ENCODE measurements at regions not wholly inside any gene's neighbourhood (a gene's known extent, or its start where the extent isn't known, plus 50 kb on each side); places are given as distances from the start of the nearest gene placed in this dataset.

DNA sequence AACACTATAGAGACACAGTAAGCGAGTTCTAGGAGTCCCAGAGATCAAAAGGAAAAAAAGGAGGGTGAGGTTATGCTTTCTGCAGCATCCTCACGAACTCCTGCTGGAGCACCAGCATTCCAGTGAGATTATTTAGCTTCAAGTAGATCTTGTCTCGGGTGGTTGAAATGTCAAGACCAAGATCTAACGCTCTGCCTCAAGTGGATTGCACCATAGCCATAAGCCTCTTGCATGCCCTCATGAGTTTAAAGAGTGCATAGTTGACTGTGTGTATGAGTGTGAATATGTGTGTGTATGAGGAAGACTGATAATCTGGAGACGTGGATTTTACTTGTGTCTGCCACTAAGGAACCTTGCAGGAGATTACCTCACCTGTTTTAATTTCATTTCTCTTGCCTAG is 335.3 kb upstream of the ADAMTSL1 start:
- Histone ChIP-seq H3K36me3 (ENCODE audit: insufficient read depth, low read length) (no peaks in the 10 kb centered on the region), H3K27me3 (ENCODE audit: insufficient read depth, low read length) (peaks cover 48% of the 10 kb centered on the region), H3K4me3 (ENCODE audit: low read depth, low read length) (no peak overlapping the region), H3K79me2 (ENCODE audit: control insufficient read depth, insufficient read depth, low read length, unreplicated experiment) (no peaks in the 10 kb centered on the region), H3K27ac (ENCODE audit: low read depth, low read length) (no peak overlapping the region), H2AFZ (ENCODE audit: low read length, unreplicated experiment) (no peak overlapping the region), H3K4me1 (ENCODE audit: control insufficient read depth, insufficient read depth, low read length, unreplicated experiment) (no peaks in the 10 kb centered on the region)

GRCh38 chr9:18141681-18142080 is 332.3 kb upstream of the ADAMTSL1 start:
- Histone ChIP-seq H2AFZ (ENCODE audit: low read length, unreplicated experiment) (no peak overlapping the region), H3K79me2 (ENCODE audit: control insufficient read depth, insufficient read depth, low read length, unreplicated experiment) (no peaks in the 10 kb centered on the region), H3K4me3 (ENCODE audit: low read depth, low read length) (no peak overlapping the region), H3K27me3 (ENCODE audit: insufficient read depth, low read length) (peaks cover 72% of the 10 kb centered on the region), H3K36me3 (ENCODE audit: insufficient read depth, low read length) (no peaks in the 10 kb centered on the region), H3K27ac (ENCODE audit: low read depth, low read length) (no peak overlapping the region), H3K4me1 (ENCODE audit: control insufficient read depth, insufficient read depth, low read length, unreplicated experiment) (no peaks in the 10 kb centered on the region)

DNA sequence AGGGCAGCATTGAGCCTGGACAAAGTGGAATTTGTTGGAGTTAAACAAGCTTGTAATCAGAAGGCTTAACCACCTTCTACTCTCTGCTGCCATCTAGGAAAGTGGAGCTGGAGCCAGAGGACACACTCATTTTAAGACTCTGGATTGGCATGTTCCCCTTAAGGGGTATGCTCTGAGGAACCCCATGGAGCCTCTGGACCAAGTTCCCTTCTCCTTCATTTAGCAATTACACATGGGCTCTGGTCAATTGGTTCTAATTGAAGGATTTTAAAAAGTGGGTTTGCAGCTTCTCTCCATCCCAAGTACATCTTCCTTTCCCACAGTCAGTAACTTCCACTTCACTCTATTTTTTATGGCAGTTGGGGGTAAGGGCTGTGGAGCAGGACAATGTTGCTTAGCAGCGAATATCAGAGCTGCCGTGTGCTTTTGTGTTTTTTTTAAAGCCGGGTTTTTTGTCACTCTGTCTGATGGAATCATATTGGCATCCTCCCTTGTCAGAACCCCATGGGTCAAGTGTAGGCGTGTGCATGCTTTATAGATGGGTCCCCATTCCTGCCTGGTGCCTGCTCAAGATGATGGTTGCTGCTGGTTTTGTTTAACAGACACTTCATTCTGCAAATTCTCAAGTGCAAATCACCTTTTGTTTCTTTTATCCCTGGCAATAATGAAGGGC is 330.7 kb upstream of the ADAMTSL1 start:
- Histone ChIP-seq H3K4me3 (ENCODE audit: low read depth, low read length) (no peak overlapping the region), H3K27me3 (ENCODE audit: insufficient read depth, low read length) (peaks cover 76% of the 10 kb centered on the region), H3K4me1 (ENCODE audit: control insufficient read depth, insufficient read depth, low read length, unreplicated experiment) (no peaks in the 10 kb centered on the region), H2AFZ (ENCODE audit: low read length, unreplicated experiment) (no peak overlapping the region), H3K36me3 (ENCODE audit: insufficient read depth, low read length) (no peaks in the 10 kb centered on the region), H3K27ac (ENCODE audit: low read depth, low read length) (no peak overlapping the region), H3K79me2 (ENCODE audit: control insufficient read depth, insufficient read depth, low read length, unreplicated experiment) (no peaks in the 10 kb centered on the region)

DNA sequence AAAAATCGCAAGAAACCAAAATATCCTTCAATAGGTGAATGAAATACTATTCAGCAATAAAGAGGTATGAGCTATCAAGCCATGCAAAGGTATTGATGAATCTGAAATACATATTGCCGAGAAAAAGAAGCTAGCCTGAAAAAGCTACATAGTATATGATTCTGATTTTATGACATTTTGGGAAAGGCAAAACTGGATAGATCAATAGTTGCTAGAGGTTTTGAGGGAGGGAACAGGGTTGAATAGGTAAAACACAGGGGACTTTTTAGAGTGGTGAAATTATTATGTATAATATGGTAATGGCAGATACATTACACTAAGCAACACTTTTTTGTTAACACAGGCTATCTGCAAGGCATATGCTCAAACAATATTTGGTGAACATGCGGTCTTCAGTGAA is 327.6 kb upstream of the ADAMTSL1 start:
- H2AFZ ChIP-seq (ENCODE audit: low read length, unreplicated experiment) = no peak overlapping the region
- no peaks in the 10 kb centered on the region for H3K4me1 ChIP-seq (ENCODE audit: control insufficient read depth, insufficient read depth, low read length, unreplicated experiment)
- no peak overlapping the region for H3K27ac ChIP-seq (ENCODE audit: low read depth, low read length)
- no peaks in the 10 kb centered on the region for H3K79me2 ChIP-seq (ENCODE audit: control insufficient read depth, insufficient read depth, low read length, unreplicated experiment)
- H3K4me3 ChIP-seq (ENCODE audit: low read depth, low read length) = no peak overlapping the region
- H3K27me3 ChIP-seq (ENCODE audit: insufficient read depth, low read length) = peaks cover 62% of the 10 kb centered on the region
- no peaks in the 10 kb centered on the region for H3K36me3 ChIP-seq (ENCODE audit: insufficient read depth, low read length)

GRCh38 chr9:18149471-18150011 is 324.4 kb upstream of the ADAMTSL1 start:
- Histone ChIP-seq H3K27me3 (ENCODE audit: insufficient read depth, low read length) (peaks cover 71% of the 10 kb centered on the region), H3K79me2 (ENCODE audit: control insufficient read depth, insufficient read depth, low read length, unreplicated experiment) (no peaks in the 10 kb centered on the region), H3K4me1 (ENCODE audit: control insufficient read depth, insufficient read depth, low read length, unreplicated experiment) (no peaks in the 10 kb centered on the region), H2AFZ (ENCODE audit: low read length, unreplicated experiment) (no peak overlapping the region), H3K27ac (ENCODE audit: low read depth, low read length) (no peak overlapping the region), H3K4me3 (ENCODE audit: low read depth, low read length) (no peak overlapping the region), H3K36me3 (ENCODE audit: insufficient read depth, low read length) (no peaks in the 10 kb centered on the region)

DNA sequence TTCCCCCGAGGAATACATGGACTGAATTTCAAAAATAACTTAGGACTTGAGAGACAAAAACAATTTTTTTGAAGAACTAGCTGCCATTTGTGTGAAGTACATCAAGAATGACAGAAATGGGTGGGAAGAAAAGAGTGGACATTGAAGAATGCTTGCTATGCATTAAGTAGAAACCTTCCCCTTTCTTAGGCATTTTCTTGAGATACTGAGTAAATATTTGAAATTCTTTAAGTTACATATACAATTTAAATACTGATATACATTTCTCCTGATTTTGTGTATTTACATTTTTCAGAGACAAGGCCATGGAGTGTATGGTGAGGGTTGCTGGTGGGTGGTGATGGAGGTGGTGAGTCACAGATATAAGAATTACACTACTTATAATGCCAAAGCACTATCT is 319.3 kb upstream of the ADAMTSL1 start:
- H3K79me2 ChIP-seq (ENCODE audit: control insufficient read depth, insufficient read depth, low read length, unreplicated experiment) = no peaks in the 10 kb centered on the region
- H3K36me3 ChIP-seq (ENCODE audit: insufficient read depth, low read length) = no peaks in the 10 kb centered on the region
- H3K27ac ChIP-seq (ENCODE audit: low read depth, low read length) = no peak overlapping the region
- no peak overlapping the region for H3K4me3 ChIP-seq (ENCODE audit: low read depth, low read length)
- no peaks in the 10 kb centered on the region for H3K4me1 ChIP-seq (ENCODE audit: control insufficient read depth, insufficient read depth, low read length, unreplicated experiment)
- no peak overlapping the region for H2AFZ ChIP-seq (ENCODE audit: low read length, unreplicated experiment)
- peaks cover 72% of the 10 kb centered on the region for H3K27me3 ChIP-seq (ENCODE audit: insufficient read depth, low read length)

DNA sequence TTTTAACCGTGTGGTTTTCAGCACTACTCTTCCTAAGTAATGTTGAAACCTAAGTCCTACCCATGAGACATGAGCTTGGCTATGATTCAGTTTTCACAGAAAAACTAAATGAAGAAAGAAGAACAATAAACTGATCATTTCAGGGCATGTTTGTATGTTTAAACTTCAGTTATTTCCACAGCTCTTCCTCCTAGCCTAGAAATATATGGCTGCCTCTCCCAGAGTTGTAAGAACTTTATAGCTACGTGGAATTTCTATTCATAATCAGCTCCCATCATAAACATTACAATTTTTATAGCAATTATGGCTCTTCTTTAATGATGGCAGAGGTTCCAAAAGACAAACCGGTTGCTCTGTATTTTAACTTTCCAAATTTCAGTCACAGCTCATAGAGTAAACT is 314.7 kb upstream of the ADAMTSL1 start:
- Histone ChIP-seq H3K27me3 (ENCODE audit: insufficient read depth, low read length) (peaks cover 63% of the 10 kb centered on the region), H3K4me3 (ENCODE audit: low read depth, low read length) (no peak overlapping the region), H3K79me2 (ENCODE audit: control insufficient read depth, insufficient read depth, low read length, unreplicated experiment) (no peaks in the 10 kb centered on the region), H3K27ac (ENCODE audit: low read depth, low read length) (no peak overlapping the region), H3K36me3 (ENCODE audit: insufficient read depth, low read length) (no peaks in the 10 kb centered on the region), H3K4me1 (ENCODE audit: control insufficient read depth, insufficient read depth, low read length, unreplicated experiment) (no peaks in the 10 kb centered on the region), H2AFZ (ENCODE audit: low read length, unreplicated experiment) (no peak overlapping the region)

GRCh38 chr9:18163146-18163545 is 310.8 kb upstream of the ADAMTSL1 start:
- peaks cover 56% of the 10 kb centered on the region for H3K27me3 ChIP-seq (ENCODE audit: insufficient read depth, low read length)
- no peaks in the 10 kb centered on the region for H3K36me3 ChIP-seq (ENCODE audit: insufficient read depth, low read length)
- no peak overlapping the region for H2AFZ ChIP-seq (ENCODE audit: low read length, unreplicated experiment)

GRCh38 chr9:18167733-18168132 is 306.2 kb upstream of the ADAMTSL1 start:
- Histone ChIP-seq H3K27me3 (ENCODE audit: insufficient read depth, low read length) (peaks cover 47% of the 10 kb centered on the region), H3K27ac (ENCODE audit: low read depth, low read length) (no peak overlapping the region), H3K4me3 (ENCODE audit: low read depth, low read length) (no peak overlapping the region), H2AFZ (ENCODE audit: low read length, unreplicated experiment) (no peak overlapping the region), H3K79me2 (ENCODE audit: control insufficient read depth, insufficient read depth, low read length, unreplicated experiment) (no peaks in the 10 kb centered on the region), H3K4me1 (ENCODE audit: control insufficient read depth, insufficient read depth, low read length, unreplicated experiment) (no peaks in the 10 kb centered on the region), H3K36me3 (ENCODE audit: insufficient read depth, low read length) (no peaks in the 10 kb centered on the region)

More at GRCh38 chr9:18163146-18163545, 310.8 kb upstream of the ADAMTSL1 start:
- no peak overlapping the region for H3K4me3 ChIP-seq (ENCODE audit: low read depth, low read length)
- no peaks in the 10 kb centered on the region for H3K79me2 ChIP-seq (ENCODE audit: control insufficient read depth, insufficient read depth, low read length, unreplicated experiment)
- no peak overlapping the region for H3K27ac ChIP-seq (ENCODE audit: low read depth, low read length)
- H3K4me1 ChIP-seq (ENCODE audit: control insufficient read depth, insufficient read depth, low read length, unreplicated experiment) = no peaks in the 10 kb centered on the region

DNA sequence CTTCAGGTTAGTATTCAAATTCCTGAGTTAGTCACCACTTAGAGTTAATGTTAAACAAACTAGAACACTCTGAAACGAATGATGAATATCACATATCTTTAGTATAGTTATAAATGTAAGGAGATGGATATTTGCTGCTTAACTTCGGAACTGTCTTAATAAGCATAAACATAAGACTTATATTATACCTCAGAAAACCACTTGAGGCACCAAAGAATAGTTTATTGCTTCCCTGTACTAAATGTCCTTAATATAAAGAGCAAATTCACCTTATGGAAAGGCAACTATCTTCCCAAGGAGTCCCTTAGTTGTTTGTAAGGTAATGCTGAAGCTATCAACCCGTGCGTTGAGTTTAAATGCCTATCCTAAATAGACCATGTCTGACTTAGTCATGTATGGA is 300.0 kb upstream of the ADAMTSL1 start:
- no peak overlapping the region for H3K27ac ChIP-seq (ENCODE audit: low read depth, low read length)
- no peak overlapping the region for H3K4me3 ChIP-seq (ENCODE audit: low read depth, low read length)
- H3K79me2 ChIP-seq (ENCODE audit: control insufficient read depth, insufficient read depth, low read length, unreplicated experiment) = no peaks in the 10 kb centered on the region
- no peaks in the 10 kb centered on the region for H3K36me3 ChIP-seq (ENCODE audit: insufficient read depth, low read length)
- H3K4me1 ChIP-seq (ENCODE audit: control insufficient read depth, insufficient read depth, low read length, unreplicated experiment) = no peaks in the 10 kb centered on the region
- H2AFZ ChIP-seq (ENCODE audit: low read length, unreplicated experiment) = no peak overlapping the region
- H3K27me3 ChIP-seq (ENCODE audit: insufficient read depth, low read length) = peaks cover 39% of the 10 kb centered on the region

DNA sequence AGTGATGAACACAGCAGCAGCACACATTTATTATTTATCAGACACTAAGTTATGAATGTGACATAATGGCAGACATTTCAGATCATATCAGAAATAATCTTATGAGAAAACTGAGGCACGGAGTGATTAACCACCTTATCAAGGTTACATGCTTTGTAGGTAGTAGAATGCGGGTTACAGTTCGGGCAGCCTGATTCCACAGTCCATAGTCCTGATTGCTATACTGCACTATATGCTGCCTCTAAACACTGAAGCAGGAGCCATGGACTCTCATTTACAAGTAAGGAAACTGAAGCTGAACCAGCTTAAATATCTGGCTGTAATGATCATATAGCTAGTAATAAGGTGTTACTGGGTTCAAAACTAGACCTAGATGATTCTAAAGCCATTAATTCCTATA is 291.3 kb upstream of the ADAMTSL1 start:
- Histone ChIP-seq H3K27me3 (ENCODE audit: insufficient read depth, low read length) (peaks cover 3% of the 10 kb centered on the region), H3K4me3 (ENCODE audit: low read depth, low read length) (no peak overlapping the region), H3K36me3 (ENCODE audit: insufficient read depth, low read length) (no peaks in the 10 kb centered on the region), H2AFZ (ENCODE audit: low read length, unreplicated experiment) (no peak overlapping the region), H3K27ac (ENCODE audit: low read depth, low read length) (no peak overlapping the region), H3K79me2 (ENCODE audit: control insufficient read depth, insufficient read depth, low read length, unreplicated experiment) (no peaks in the 10 kb centered on the region), H3K4me1 (ENCODE audit: control insufficient read depth, insufficient read depth, low read length, unreplicated experiment) (no peaks in the 10 kb centered on the region)

Data from ACC112 (cell line).